ENCODE measurements at regions not wholly inside any gene's neighbourhood (a gene's known extent, or its start where the extent isn't known, plus 50 kb on each side); places are given as distances from the start of the nearest gene placed in this dataset.

DNA sequence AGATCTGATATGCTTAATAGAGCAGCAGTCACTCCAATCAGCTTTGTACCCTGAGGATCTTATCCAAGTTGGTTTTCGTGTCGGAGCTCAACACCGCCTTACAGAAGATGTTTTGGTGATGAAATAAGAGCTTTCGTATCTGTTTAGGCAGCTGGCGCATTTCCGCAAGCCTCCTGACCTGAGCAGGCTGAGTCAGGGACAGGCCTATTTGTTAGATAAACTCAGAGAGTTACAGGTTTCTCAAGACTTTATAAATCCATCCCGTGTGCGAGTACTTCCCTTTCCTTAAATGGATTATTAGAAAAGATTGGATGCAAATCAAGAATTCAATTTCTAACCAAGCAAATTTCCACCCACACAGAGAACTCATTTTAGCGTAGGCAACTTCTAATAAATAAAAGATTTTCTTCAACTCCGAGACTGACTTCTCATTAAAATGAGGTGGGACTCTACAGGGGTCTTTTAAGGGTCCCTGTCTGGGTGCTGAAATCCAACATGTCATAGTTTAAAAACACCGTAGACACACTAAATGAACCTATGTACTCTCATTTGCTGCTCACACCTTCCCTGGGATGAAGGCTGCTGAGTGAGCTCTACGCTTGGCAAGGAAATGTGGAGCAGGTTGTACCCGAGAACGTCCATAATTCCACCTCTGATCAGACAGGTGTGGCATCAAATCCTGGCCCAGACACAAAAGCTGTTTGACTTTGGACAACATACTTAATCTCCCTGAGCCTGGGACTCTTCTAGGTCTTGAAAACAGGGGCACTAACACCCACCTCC lies 106.9 kb upstream of the F3 start:
- no peak for TF ChIP-seq EZH2 (IDR thresholded peaks at IDR 0.05; ENCODE audit: borderline replicate concordance, low read depth, low read length, poor library complexity, severe bottlenecking)
- TF ChIP-seq, protein P1, sequence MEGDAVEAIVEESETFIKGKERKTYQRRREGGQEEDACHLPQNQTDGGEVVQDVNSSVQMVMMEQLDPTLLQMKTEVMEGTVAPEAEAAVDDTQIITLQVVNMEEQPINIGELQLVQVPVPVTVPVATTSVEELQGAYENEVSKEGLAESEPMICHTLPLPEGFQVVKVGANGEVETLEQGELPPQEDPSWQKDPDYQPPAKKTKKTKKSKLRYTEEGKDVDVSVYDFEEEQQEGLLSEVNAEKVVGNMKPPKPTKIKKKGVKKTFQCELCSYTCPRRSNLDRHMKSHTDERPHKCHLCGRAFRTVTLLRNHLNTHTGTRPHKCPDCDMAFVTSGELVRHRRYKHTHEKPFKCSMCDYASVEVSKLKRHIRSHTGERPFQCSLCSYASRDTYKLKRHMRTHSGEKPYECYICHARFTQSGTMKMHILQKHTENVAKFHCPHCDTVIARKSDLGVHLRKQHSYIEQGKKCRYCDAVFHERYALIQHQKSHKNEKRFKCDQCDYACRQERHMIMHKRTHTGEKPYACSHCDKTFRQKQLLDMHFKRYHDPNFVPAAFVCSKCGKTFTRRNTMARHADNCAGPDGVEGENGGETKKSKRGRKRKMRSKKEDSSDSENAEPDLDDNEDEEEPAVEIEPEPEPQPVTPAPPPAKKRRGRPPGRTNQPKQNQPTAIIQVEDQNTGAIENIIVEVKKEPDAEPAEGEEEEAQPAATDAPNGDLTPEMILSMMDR (conservative IDR thresholded peaks at IDR 0.05; ENCODE audit: low read depth, low read length) = no peak

All from A673 (cell line).